Fibroblast of lung (primary cell): ENCODE measurements at regions not wholly inside any gene's neighbourhood (a gene's known extent, or its start where the extent isn't known, plus 50 kb on each side); places are given as distances from the start of the nearest gene placed in this dataset.

Experiments used
- CTCF ChIP-seq, 2 donors: IDR thresholded peaks in 1 of 2; conservative IDR thresholded peaks in 1 of 2; 1 replicate in 1 of 2; 2 replicates in 1 of 2; pipeline ENCODE4 v1.5.1; 2011 to 2012; ENCODE audit warnings: low read length in 2 of 2, control low read depth in 1 of 2, inconsistent platforms in 1 of 2, low read depth in 1 of 2, mild to moderate bottlenecking in 1 of 2
- EZH2 ChIP-seq: IDR thresholded peaks from 2 replicates; pipeline ENCODE4 v1.5.1; 2012; ENCODE audit warnings: low read length, control low read depth, mild to moderate bottlenecking; ENCODE audit errors: missing control alignments

DNA sequence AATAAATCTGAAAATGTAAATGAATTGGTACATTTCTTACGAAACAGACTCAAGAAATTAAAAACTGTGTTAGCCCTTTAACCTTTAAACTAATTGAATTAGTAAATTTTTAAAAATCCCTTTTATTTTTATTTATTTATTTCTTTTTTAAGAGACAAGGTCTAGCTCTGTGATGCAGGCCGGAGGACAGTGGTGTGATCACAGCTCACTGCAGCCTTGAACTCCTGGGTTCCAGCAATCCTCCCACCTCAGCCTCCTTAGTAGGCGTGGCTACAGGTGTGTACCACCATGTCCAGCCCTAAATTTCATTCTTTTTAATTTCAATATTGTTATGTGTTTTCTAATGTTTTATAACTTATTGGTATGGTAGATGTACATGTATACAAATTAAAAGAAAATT, 72.6 kb downstream of the MYEOV start:
- TF ChIP-seq CTCF (conservative IDR thresholded peaks at IDR 0.05 in 1 of 2, IDR thresholded peaks at IDR 0.05 in 1 of 2; ENCODE audit: low read depth in 1 of 2, low read length in 2 of 2) (no peak), EZH2 (no peak)
